IMR-90 (cell line): ENCODE measurements at regions not wholly inside any gene's neighbourhood (a gene's known extent, or its start where the extent isn't known, plus 50 kb on each side); places are given as distances from the start of the nearest gene placed in this dataset.

Experiments used
- ATAC-seq: fragments of 200-7000 bp; cut with Tn5 transposase; 2 replicates; pipeline ENCODE4 v1.9.1; 2020; ENCODE audit warnings: low read depth, mild to moderate bottlenecking, moderate library complexity
- BruUV-seq: library from RNA; stranded (reverse); fragments of 400-500 nt; replicated peaks from 2 replicates; lab custom pipeline; 2021; lab: Mats Ljungman, UMichigan
- CTCF ChIA-PET: fragments of 300-600 bp; formaldehyde crosslinking; extraction: SDS; loops from one replicate; lab custom pipeline; 2021; ENCODE audit warnings: antibody characterized with exemption; lab: Yijun Ruan, JAX
- POLR2A ChIA-PET: fragments of 300-600 bp; sonication (Branson Sonifier 250); formaldehyde crosslinking; loops from one replicate; lab custom pipeline; 2022; ENCODE audit warnings: antibody characterized with exemption; ENCODE audit not compliant: unreplicated experiment; lab: Charles Lee
- DNase-seq: peaks from one replicate; pipeline ENCODE4 v3.0.0; 2013
- H2AFZ ChIP-seq: replicated peaks from 2 replicates; pipeline ENCODE3; 2013; ENCODE audit warnings: low read length, mild to moderate bottlenecking; ENCODE audit not compliant: poor library complexity
- H2AK5ac ChIP-seq: 2 replicates; pipeline ENCODE4 v1.6.1; 2013; ENCODE audit warnings: low read depth, low read length, inconsistent platforms
- H2AK9ac ChIP-seq: replicated peaks from 2 replicates; pipeline ENCODE3; 2013; ENCODE audit warnings: mild to moderate bottlenecking, low read depth, low read length, moderate library complexity; ENCODE audit not compliant: poor library complexity
- H2BK120ac ChIP-seq: 2 replicates; pipeline ENCODE4 v1.6.1; 2013; ENCODE audit warnings: low read depth, low read length, inconsistent platforms
- H2BK15ac ChIP-seq: 3 replicates; pipeline ENCODE4 v1.6.1; 2013; ENCODE audit warnings: low read depth, low read length, inconsistent platforms
- H2BK20ac ChIP-seq: 2 replicates; pipeline ENCODE4 v1.6.1; 2013; ENCODE audit warnings: low read depth, mild to moderate bottlenecking, inconsistent platforms, low read length, moderate library complexity
- H2BK5ac ChIP-seq: 2 replicates; pipeline ENCODE4 v1.6.1; 2013; ENCODE audit warnings: mild to moderate bottlenecking, low read depth, low read length, inconsistent platforms; ENCODE audit not compliant: poor library complexity, severe bottlenecking
- H3K14ac ChIP-seq: replicated peaks from 2 replicates; pipeline ENCODE4 v1.6.1; 2013; ENCODE audit warnings: low read depth, low read length, inconsistent platforms
- H3K18ac ChIP-seq: 2 replicates; pipeline ENCODE4 v1.6.1; 2013; ENCODE audit warnings: low read depth, low read length, control low read depth
- H3K23ac ChIP-seq: 2 replicates; pipeline ENCODE4 v1.6.1; 2013; ENCODE audit warnings: low read depth, low read length, inconsistent platforms
- H3K27ac ChIP-seq: 2 replicates; pipeline ENCODE4 v1.5.1; 2013; ENCODE audit warnings: mild to moderate bottlenecking, control low read depth, low read length; ENCODE audit not compliant: insufficient read depth
- H3K27me3 ChIP-seq: 2 replicates; pipeline ENCODE4 v1.6.1; 2013; ENCODE audit warnings: low read length; ENCODE audit not compliant: control insufficient read depth, insufficient read depth
- H3K36me3 ChIP-seq: 2 replicates; pipeline ENCODE4 v1.6.1; 2013; ENCODE audit warnings: low read length, mixed read lengths; ENCODE audit not compliant: control insufficient read depth, insufficient read depth
- H3K4ac ChIP-seq: 2 replicates; pipeline ENCODE4 v1.6.1; 2013; ENCODE audit warnings: low read depth, low read length, inconsistent platforms
- H3K4me1 ChIP-seq: 2 replicates; pipeline ENCODE4 v1.6.1; 2013; ENCODE audit warnings: low read length, mixed read lengths; ENCODE audit not compliant: control insufficient read depth, insufficient read depth
- H3K4me2 ChIP-seq: 2 replicates; pipeline ENCODE4 v1.6.1; 2013; ENCODE audit warnings: low read depth, mild to moderate bottlenecking, control low read depth, low read length, moderate library complexity
- H3K4me3 ChIP-seq: 2 replicates; pipeline ENCODE4 v1.5.1; 2013; ENCODE audit warnings: low read depth, mild to moderate bottlenecking, control low read depth, low read length, moderate library complexity; ENCODE audit not compliant: insufficient read depth
- H3K56ac ChIP-seq: 2 replicates; pipeline ENCODE4 v1.6.1; 2013; ENCODE audit warnings: low read length, inconsistent platforms; ENCODE audit not compliant: insufficient read depth; ENCODE audit errors: extremely low read depth
- H3K79me1 ChIP-seq, 2 experiments: 2 replicates each; pipeline ENCODE4 v1.6.1; 2013; ENCODE audit warnings: low read length in 2 of 2, inconsistent platforms in 1 of 2, low read depth in 1 of 2
- H3K9ac ChIP-seq: 2 replicates; pipeline ENCODE4 v1.6.1; 2013; ENCODE audit warnings: low read depth, low read length, control low read depth
- H3K9me1 ChIP-seq: 2 replicates; pipeline ENCODE4 v1.6.1; 2013; ENCODE audit warnings: low read length, inconsistent platforms; ENCODE audit not compliant: insufficient read depth
- H3K9me3 ChIP-seq: 2 replicates; pipeline ENCODE4 v1.6.1; 2013; ENCODE audit warnings: low read length; ENCODE audit not compliant: control insufficient read depth, insufficient read depth
- H4K20me1 ChIP-seq: 2 replicates; pipeline ENCODE4 v1.6.1; 2013; ENCODE audit warnings: low read length, inconsistent platforms; ENCODE audit not compliant: insufficient read depth
- H4K5ac ChIP-seq: 2 replicates; pipeline ENCODE4 v1.6.1; 2013; ENCODE audit warnings: mild to moderate bottlenecking, low read depth, low read length, control low read depth
- H4K8ac ChIP-seq, 2 experiments: 2 replicates each; pipeline ENCODE4 v1.6.1; 2013; ENCODE audit warnings: low read depth in 2 of 2, low read length in 2 of 2, control low read depth in 1 of 2, inconsistent platforms in 1 of 2
- H4K91ac ChIP-seq: 2 replicates; pipeline ENCODE4 v1.6.1; 2013; ENCODE audit warnings: low read depth, low read length, inconsistent platforms; ENCODE audit not compliant: insufficient read depth
- BHLHE40 ChIP-seq: fragments of 150-350 bp; IDR thresholded peaks from 2 replicates; pipeline ENCODE4 v1.6.1; 2016; ENCODE audit warnings: mild to moderate bottlenecking, low read depth, low read length
- CEBPB ChIP-seq: IDR thresholded peaks from 2 replicates; pipeline ENCODE4 v1.6.1; 2012; ENCODE audit warnings: low read depth, low read length, improper control_type of control experiment
- CHD1 ChIP-seq: IDR thresholded peaks from 2 replicates; pipeline ENCODE4 v1.6.1; 2012; ENCODE audit warnings: low read depth, low read length, improper control_type of control experiment
- FOS ChIP-seq: fragments of 150-350 bp; IDR thresholded peaks from 2 replicates; pipeline ENCODE4 v1.6.1; 2016; ENCODE audit warnings: low read depth, low read length
- MAFK ChIP-seq: IDR thresholded peaks from 2 replicates; pipeline ENCODE4 v1.6.1; 2012; ENCODE audit warnings: low read depth, low read length, improper control_type of control experiment
- MAZ ChIP-seq: IDR thresholded peaks from 2 replicates; pipeline ENCODE4 v1.6.1; 2012; ENCODE audit warnings: low read depth, mild to moderate bottlenecking, low read length, improper control_type of control experiment, moderate library complexity, borderline replicate concordance
- MXI1 ChIP-seq: IDR thresholded peaks from 2 replicates; pipeline ENCODE4 v1.6.1; 2012; ENCODE audit warnings: low read depth, mild to moderate bottlenecking, low read length, moderate library complexity, borderline replicate concordance
- NFE2L2 ChIP-seq: fragments of 150-350 bp; IDR thresholded peaks from 2 replicates; pipeline ENCODE4 v1.6.1; 2016; ENCODE audit warnings: low read depth, mild to moderate bottlenecking, low read length
- POLR2A ChIP-seq: IDR thresholded peaks from 2 replicates; pipeline ENCODE4 v1.6.1; 2012; ENCODE audit warnings: mild to moderate bottlenecking, low read depth, low read length
- RAD21 ChIP-seq: IDR thresholded peaks from 2 replicates; pipeline ENCODE4 v1.6.1; 2012; ENCODE audit warnings: low read length, improper control_type of control experiment
- RCOR1 ChIP-seq: IDR thresholded peaks from 2 replicates; pipeline ENCODE4 v1.6.1; 2012; ENCODE audit warnings: mild to moderate bottlenecking, low read length, improper control_type of control experiment; ENCODE audit not compliant: insufficient replicate concordance
- RFX5 ChIP-seq: IDR thresholded peaks from 2 replicates; pipeline ENCODE4 v1.8.0; 2012; ENCODE audit warnings: low read depth, mild to moderate bottlenecking, low read length, moderate library complexity
- SMC3 ChIP-seq: fragments of 150-350 bp; IDR thresholded peaks from 2 replicates; pipeline ENCODE4 v1.6.1; 2016; ENCODE audit warnings: low read depth, mild to moderate bottlenecking, antibody characterized with exemption, low read length, moderate library complexity
- USF2 ChIP-seq: fragments of 150-350 bp; IDR thresholded peaks from 2 replicates; pipeline ENCODE4 v1.6.1; 2017; ENCODE audit warnings: mild to moderate bottlenecking, antibody characterized with exemption, low read length, low read depth
- WGBS, 2 experiments: methylation state at CpG; one replicate each; pipeline versions ENCODE4 v1.1.5 to v1.1.7; 2013; ENCODE audit warnings: missing lambda C conversion rate in 2 of 2; ENCODE audit not compliant: insufficient read length in 1 of 2; ENCODE audit errors: extremely low coverage in 2 of 2; 5-methylcytosine and 5-hydroxymethylcytosine counted together
- dilution Hi-C: fragments of 300-500 bp; cut with HindIII; formaldehyde crosslinking; loops from one replicate; pipeline ENCODE4 v1.14.3; 2018; ENCODE audit warnings: low sequenced_read_pairs; ENCODE audit not compliant: unreplicated experiment
- in situ Hi-C: fragments of 300-500 bp; cut with MboI; formaldehyde crosslinking; loops from 3 replicates; pipeline ENCODE4 v1.14.3; 2019; ENCODE audit warnings: low sequenced_read_pairs, inconsistent platforms, mixed read lengths
- intact Hi-C: fragments of 100-400 bp; cut with micrococcal nuclease; formaldehyde crosslinking; loops from 2 replicates; pipeline ENCODE4 v1.10.0; 2022
- TF ChIP-seq, protein P1 (sequence below): conservative IDR thresholded peaks from 2 replicates; pipeline ENCODE4 v1.5.1; 2012; ENCODE audit warnings: mild to moderate bottlenecking, low read depth, low read length, improper control_type of control experiment
- TF ChIP-seq, protein P2 (sequence below): fragments of 150-350 bp; IDR thresholded peaks from 2 replicates; pipeline ENCODE4 v1.6.1; 2016; ENCODE audit warnings: low read depth, mild to moderate bottlenecking, low read length, moderate library complexity, borderline replicate concordance

- H2BK20ac ChIP-seq, result no peak overlapping the region
- no peaks in the 10 kb centered on the region for H3K9me1 ChIP-seq
- H4K91ac ChIP-seq, result no peak overlapping the region
- no peak overlapping the region for H3K4me2 ChIP-seq
- WGBS, 2 experiments, result no CpG with 5 or more reads among the region's 7 CpGs
- no peak for ATAC-seq
- no peak overlapping the region for H4K5ac ChIP-seq
- no peak overlapping the region for H2AFZ ChIP-seq
- ChIA-PET POLR2A (no interaction called here), CTCF (no interaction called here)
- H2BK120ac ChIP-seq, result no peak overlapping the region
- no peak overlapping the region for H3K18ac ChIP-seq
- H3K56ac ChIP-seq, result no peak overlapping the region
- no peak overlapping the region for H2AK9ac ChIP-seq
- TF ChIP-seq RFX5, result no peak
- TF ChIP-seq FOS, result no peak
- TF ChIP-seq, protein P1, sequence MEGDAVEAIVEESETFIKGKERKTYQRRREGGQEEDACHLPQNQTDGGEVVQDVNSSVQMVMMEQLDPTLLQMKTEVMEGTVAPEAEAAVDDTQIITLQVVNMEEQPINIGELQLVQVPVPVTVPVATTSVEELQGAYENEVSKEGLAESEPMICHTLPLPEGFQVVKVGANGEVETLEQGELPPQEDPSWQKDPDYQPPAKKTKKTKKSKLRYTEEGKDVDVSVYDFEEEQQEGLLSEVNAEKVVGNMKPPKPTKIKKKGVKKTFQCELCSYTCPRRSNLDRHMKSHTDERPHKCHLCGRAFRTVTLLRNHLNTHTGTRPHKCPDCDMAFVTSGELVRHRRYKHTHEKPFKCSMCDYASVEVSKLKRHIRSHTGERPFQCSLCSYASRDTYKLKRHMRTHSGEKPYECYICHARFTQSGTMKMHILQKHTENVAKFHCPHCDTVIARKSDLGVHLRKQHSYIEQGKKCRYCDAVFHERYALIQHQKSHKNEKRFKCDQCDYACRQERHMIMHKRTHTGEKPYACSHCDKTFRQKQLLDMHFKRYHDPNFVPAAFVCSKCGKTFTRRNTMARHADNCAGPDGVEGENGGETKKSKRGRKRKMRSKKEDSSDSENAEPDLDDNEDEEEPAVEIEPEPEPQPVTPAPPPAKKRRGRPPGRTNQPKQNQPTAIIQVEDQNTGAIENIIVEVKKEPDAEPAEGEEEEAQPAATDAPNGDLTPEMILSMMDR, result no peak
- no peak for TF ChIP-seq MAFK
- no peak for TF ChIP-seq BHLHE40
- TF ChIP-seq, protein P2, sequence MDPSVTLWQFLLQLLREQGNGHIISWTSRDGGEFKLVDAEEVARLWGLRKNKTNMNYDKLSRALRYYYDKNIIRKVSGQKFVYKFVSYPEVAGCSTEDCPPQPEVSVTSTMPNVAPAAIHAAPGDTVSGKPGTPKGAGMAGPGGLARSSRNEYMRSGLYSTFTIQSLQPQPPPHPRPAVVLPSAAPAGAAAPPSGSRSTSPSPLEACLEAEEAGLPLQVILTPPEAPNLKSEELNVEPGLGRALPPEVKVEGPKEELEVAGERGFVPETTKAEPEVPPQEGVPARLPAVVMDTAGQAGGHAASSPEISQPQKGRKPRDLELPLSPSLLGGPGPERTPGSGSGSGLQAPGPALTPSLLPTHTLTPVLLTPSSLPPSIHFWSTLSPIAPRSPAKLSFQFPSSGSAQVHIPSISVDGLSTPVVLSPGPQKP, result no peak
- no peak for TF ChIP-seq SMC3
- no peak for TF ChIP-seq CEBPB
- no peak for TF ChIP-seq NFE2L2
- no peak for TF ChIP-seq MXI1
- no peak for TF ChIP-seq USF2
- no peak for TF ChIP-seq POLR2A
- no peak for TF ChIP-seq RAD21
- TF ChIP-seq MAZ, result no peak
- TF ChIP-seq RCOR1, result no peak
- TF ChIP-seq CHD1, result no peak
- no peak overlapping the region for H3K14ac ChIP-seq
- no peaks in the 10 kb centered on the region for H3K36me3 ChIP-seq
- no TSS peak for BruUV-seq
- no peak overlapping the region for H3K4me3 ChIP-seq
- no peaks in the 10 kb centered on the region for H4K20me1 ChIP-seq
- H3K9ac ChIP-seq, result no peak overlapping the region
- no peak overlapping the region for H2AK5ac ChIP-seq
- H3K4me1 ChIP-seq, result no peaks in the 10 kb centered on the region
- no peak overlapping the region for H3K23ac ChIP-seq
- no peak overlapping the region for H2BK15ac ChIP-seq
- dilution Hi-C loops (no loop called here), in situ Hi-C loops (no loop called here), intact Hi-C loops (no loop called here)
- H4K8ac ChIP-seq, result no peak overlapping the region
- no peaks in the 10 kb centered on the region for H3K27me3 ChIP-seq
- H3K79me1 ChIP-seq, result no peaks in the 10 kb centered on the region
- H3K27ac ChIP-seq, result no peak overlapping the region
- no peak overlapping the region for H3K4ac ChIP-seq
- peaks cover 10% of the 10 kb centered on the region for H3K9me3 ChIP-seq
- H2BK5ac ChIP-seq, result no peak overlapping the region
- DNase-seq, result no peak
Observed at GRCh38 chr16:8182761-8183160, 407.6 kb downstream of the TMEM114 start.
